ENCODE measurements at regions not wholly inside any gene's neighbourhood (a gene's known extent, or its start where the extent isn't known, plus 50 kb on each side); places are given as distances from the start of the nearest gene placed in this dataset.
"Not testable (repeated sequence)": the region's sequence is repeated elsewhere in the genome, so short reads cannot be mapped to it uniquely, and the experiment has no call there.

DNA sequence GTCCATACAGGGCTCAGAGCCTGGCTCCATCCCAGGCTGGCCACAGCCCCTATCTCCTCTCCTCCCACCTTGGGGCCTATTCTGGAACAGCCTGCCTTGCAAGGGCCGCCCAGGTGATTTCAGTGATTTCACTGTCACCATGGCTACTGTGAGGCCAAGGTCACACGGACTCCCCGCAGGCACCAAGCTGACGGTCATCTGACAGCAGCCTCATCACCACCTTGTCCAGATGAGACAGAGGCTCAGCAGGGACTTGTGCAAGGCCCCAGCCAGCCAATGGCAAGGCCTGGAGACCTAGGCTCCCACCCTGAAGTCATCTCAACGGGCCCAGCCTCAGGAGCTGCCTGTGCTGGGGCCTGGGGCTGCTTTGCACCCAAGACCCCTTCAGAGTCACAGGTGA is 3953.8 kb upstream of the TPTE start:
- not testable (repeated sequence) for TF ChIP-seq TEAD4 (CRISPR knock-in tag; IDR thresholded peaks at IDR 0.05); MYBL2 (CRISPR knock-in tag; IDR thresholded peaks at IDR 0.05); ELF4 (CRISPR knock-in tag; IDR thresholded peaks at IDR 0.05; ENCODE audit: low read depth); ZNF263 (CRISPR knock-in tag; IDR thresholded peaks at IDR 0.05; ENCODE audit: low read depth); ETV6 (CRISPR knock-in tag; IDR thresholded peaks at IDR 0.05)
- TF ChIP-seq, protein P1, sequence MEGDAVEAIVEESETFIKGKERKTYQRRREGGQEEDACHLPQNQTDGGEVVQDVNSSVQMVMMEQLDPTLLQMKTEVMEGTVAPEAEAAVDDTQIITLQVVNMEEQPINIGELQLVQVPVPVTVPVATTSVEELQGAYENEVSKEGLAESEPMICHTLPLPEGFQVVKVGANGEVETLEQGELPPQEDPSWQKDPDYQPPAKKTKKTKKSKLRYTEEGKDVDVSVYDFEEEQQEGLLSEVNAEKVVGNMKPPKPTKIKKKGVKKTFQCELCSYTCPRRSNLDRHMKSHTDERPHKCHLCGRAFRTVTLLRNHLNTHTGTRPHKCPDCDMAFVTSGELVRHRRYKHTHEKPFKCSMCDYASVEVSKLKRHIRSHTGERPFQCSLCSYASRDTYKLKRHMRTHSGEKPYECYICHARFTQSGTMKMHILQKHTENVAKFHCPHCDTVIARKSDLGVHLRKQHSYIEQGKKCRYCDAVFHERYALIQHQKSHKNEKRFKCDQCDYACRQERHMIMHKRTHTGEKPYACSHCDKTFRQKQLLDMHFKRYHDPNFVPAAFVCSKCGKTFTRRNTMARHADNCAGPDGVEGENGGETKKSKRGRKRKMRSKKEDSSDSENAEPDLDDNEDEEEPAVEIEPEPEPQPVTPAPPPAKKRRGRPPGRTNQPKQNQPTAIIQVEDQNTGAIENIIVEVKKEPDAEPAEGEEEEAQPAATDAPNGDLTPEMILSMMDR (IDR thresholded peaks at IDR 0.05): not testable (repeated sequence)
- TF ChIP-seq, protein P2, sequence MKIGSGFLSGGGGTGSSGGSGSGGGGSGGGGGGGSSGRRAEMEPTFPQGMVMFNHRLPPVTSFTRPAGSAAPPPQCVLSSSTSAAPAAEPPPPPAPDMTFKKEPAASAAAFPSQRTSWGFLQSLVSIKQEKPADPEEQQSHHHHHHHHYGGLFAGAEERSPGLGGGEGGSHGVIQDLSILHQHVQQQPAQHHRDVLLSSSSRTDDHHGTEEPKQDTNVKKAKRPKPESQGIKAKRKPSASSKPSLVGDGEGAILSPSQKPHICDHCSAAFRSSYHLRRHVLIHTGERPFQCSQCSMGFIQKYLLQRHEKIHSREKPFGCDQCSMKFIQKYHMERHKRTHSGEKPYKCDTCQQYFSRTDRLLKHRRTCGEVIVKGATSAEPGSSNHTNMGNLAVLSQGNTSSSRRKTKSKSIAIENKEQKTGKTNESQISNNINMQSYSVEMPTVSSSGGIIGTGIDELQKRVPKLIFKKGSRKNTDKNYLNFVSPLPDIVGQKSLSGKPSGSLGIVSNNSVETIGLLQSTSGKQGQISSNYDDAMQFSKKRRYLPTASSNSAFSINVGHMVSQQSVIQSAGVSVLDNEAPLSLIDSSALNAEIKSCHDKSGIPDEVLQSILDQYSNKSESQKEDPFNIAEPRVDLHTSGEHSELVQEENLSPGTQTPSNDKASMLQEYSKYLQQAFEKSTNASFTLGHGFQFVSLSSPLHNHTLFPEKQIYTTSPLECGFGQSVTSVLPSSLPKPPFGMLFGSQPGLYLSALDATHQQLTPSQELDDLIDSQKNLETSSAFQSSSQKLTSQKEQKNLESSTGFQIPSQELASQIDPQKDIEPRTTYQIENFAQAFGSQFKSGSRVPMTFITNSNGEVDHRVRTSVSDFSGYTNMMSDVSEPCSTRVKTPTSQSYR (CRISPR knock-in tag; IDR thresholded peaks at IDR 0.05): not testable (repeated sequence)

Measured in WTC11 (cell line).